H1 (cell line): ENCODE measurements at regions not wholly inside any gene's neighbourhood (a gene's known extent, or its start where the extent isn't known, plus 50 kb on each side); places are given as distances from the start of the nearest gene placed in this dataset.
A peak's percentile ranks its signal among the peaks of the same experiment; 100 is the strongest.

Experiments used
- CTCF ChIA-PET: fragments of 300-600 bp; sonication (Branson Sonifier 250); formaldehyde crosslinking; loops from one replicate; lab custom pipeline; 2021; ENCODE audit not compliant: partially characterized antibody; lab: Charles Lee
- POLR2A ChIA-PET: fragments of 300-600 bp; sonication (Branson Sonifier 250); formaldehyde crosslinking; loops from one replicate; lab custom pipeline; 2021; ENCODE audit warnings: inconsistent platforms; ENCODE audit not compliant: partially characterized antibody; lab: Charles Lee
- DNase-seq, 2 experiments: peaks; one replicate each; pipeline versions ENCODE4 v3.0.0 to v3.0.0-alpha.2; 2010 to 2022; ENCODE audit warnings: low spot score in 2 of 2, low read depth in 1 of 2, mixed read lengths in 1 of 2
- FAIRE-seq: peaks from 2 replicates; lab custom pipeline; 2011; peaks lifted over from hg19 to GRCh38; lab: Jason Lieb, UNC
- H2AFZ ChIP-seq: 2 replicates; pipeline ENCODE4 v1.8.1; 2012; ENCODE audit warnings: low read length, inconsistent platforms
- H2AK5ac ChIP-seq: 2 replicates; pipeline ENCODE4 v1.6.1; 2013; ENCODE audit warnings: low read depth, low read length
- H2BK120ac ChIP-seq: replicated peaks from 2 replicates; pipeline ENCODE3; 2013; ENCODE audit warnings: low read depth, low read length, inconsistent platforms
- H2BK12ac ChIP-seq: 2 replicates; pipeline ENCODE4 v1.6.1; 2013; ENCODE audit warnings: low read depth, low read length
- H2BK15ac ChIP-seq: 2 replicates; pipeline ENCODE4 v1.6.1; 2013; ENCODE audit warnings: low read length
- H2BK20ac ChIP-seq: 2 replicates; pipeline ENCODE4 v1.6.1; 2013; ENCODE audit warnings: low read length
- H2BK5ac ChIP-seq: 2 replicates; pipeline ENCODE4 v1.6.1; 2013; ENCODE audit warnings: low read depth, low read length
- H3K14ac ChIP-seq: 2 replicates; pipeline ENCODE4 v1.6.1; 2013; ENCODE audit warnings: inconsistent platforms; ENCODE audit not compliant: insufficient read length
- H3K18ac ChIP-seq: 2 replicates; pipeline ENCODE4 v1.6.1; 2013; ENCODE audit warnings: low read length; ENCODE audit errors: extremely low read depth
- H3K23ac ChIP-seq: 2 replicates; pipeline ENCODE4 v1.6.1; 2013; ENCODE audit warnings: inconsistent platforms; ENCODE audit not compliant: insufficient read length
- H3K23me2 ChIP-seq: 2 replicates; pipeline ENCODE4 v1.6.1; 2013; ENCODE audit warnings: low read depth, low read length
- H3K27ac ChIP-seq: 2 replicates; pipeline ENCODE4 v1.6.1; 2011; ENCODE audit warnings: low read depth, low read length, inconsistent platforms
- H3K27me3 ChIP-seq, 4 experiments: replicated peaks in 1 of 4; 1 replicate in 1 of 4; 2 replicates in 3 of 4; pipeline versions ENCODE4 v1.6.1 to v1.8.1; 2011 to 2013; ENCODE audit warnings: low read length in 3 of 4, mild to moderate bottlenecking in 3 of 4, inconsistent platforms in 2 of 4, mixed read lengths in 2 of 4, moderate library complexity in 1 of 4; ENCODE audit not compliant: control insufficient read depth in 3 of 4, insufficient read depth in 3 of 4; ENCODE audit errors: extremely low read depth in 1 of 4
- H3K36me3 ChIP-seq, 4 experiments: 2 replicates each; pipeline versions ENCODE4 v1.6.1 to v1.8.1; 2011 to 2013; ENCODE audit warnings: mild to moderate bottlenecking in 4 of 4, low read length in 3 of 4, moderate library complexity in 2 of 4, control low read depth in 1 of 4, inconsistent platforms in 1 of 4; ENCODE audit not compliant: insufficient read depth in 4 of 4, control insufficient read depth in 2 of 4
- H3K4ac ChIP-seq: replicated peaks from 2 replicates; pipeline ENCODE3; 2013; ENCODE audit warnings: low read length, low read depth, mixed read lengths, inconsistent platforms; ENCODE audit not compliant: insufficient read length
- H3K4me1 ChIP-seq, 4 experiments: replicated peaks in 1 of 4; 1 replicate in 1 of 4; 2 replicates in 3 of 4; pipeline versions ENCODE4 v1.6.1 to v1.8.1; 2011 to 2013; ENCODE audit warnings: low read length in 3 of 4, inconsistent platforms in 2 of 4, mixed read lengths in 1 of 4; ENCODE audit not compliant: insufficient read depth in 4 of 4, control insufficient read depth in 3 of 4
- H3K4me2 ChIP-seq, 2 experiments: 2 replicates each; pipeline versions ENCODE4 v1.6.1 to v1.8.1; 2011 to 2013; ENCODE audit warnings: low read depth in 2 of 2, low read length in 2 of 2, control low read depth in 1 of 2, inconsistent platforms in 1 of 2, mild to moderate bottlenecking in 1 of 2; ENCODE audit not compliant: insufficient read depth in 1 of 2
- H3K4me3 ChIP-seq, 4 experiments: fragments of 200-600, 300-600 bp in 1 of 4; sonication (generic), shearing (Covaris generic), sonication (Bioruptor Twin) in 1 of 4; 2 replicates each; pipeline versions ENCODE4 v1.5.1 to v1.8.1; 2011 to 2016; ENCODE audit warnings: low read length in 4 of 4, low read depth in 3 of 4, control low read depth in 2 of 4, inconsistent platforms in 2 of 4, mild to moderate bottlenecking in 2 of 4, mixed read lengths in 1 of 4, moderate library complexity in 1 of 4; ENCODE audit not compliant: insufficient read depth in 2 of 4; ENCODE audit errors: extremely low read depth in 1 of 4
- H3K56ac ChIP-seq: replicated peaks from 2 replicates; pipeline ENCODE3; 2013; ENCODE audit warnings: low read depth, mild to moderate bottlenecking, mixed read lengths, low read length, inconsistent platforms; ENCODE audit not compliant: insufficient read length
- H3K79me1 ChIP-seq: 2 replicates; pipeline ENCODE4 v1.6.1; 2013; ENCODE audit warnings: low read depth, low read length, control low read depth
- H3K79me2 ChIP-seq, 2 experiments: 2 replicates each; pipeline versions ENCODE4 v1.6.1 to v1.8.1; 2012 to 2013; ENCODE audit warnings: low read length in 2 of 2, mild to moderate bottlenecking in 2 of 2, inconsistent platforms in 1 of 2; ENCODE audit not compliant: insufficient read depth in 2 of 2, control insufficient read depth in 1 of 2
- H3K9ac ChIP-seq, 4 experiments: replicated peaks in 1 of 4; 1 replicate in 1 of 4; 2 replicates in 3 of 4; pipeline versions ENCODE4 v1.6.1 to v1.8.1; 2011 to 2013; ENCODE audit warnings: low read depth in 3 of 4, low read length in 3 of 4, control low read depth in 2 of 4, mild to moderate bottlenecking in 2 of 4, moderate library complexity in 2 of 4, inconsistent platforms in 1 of 4; ENCODE audit errors: extremely low read depth in 1 of 4
- H3K9me3 ChIP-seq, 2 experiments: 2 replicates each; pipeline versions ENCODE4 v1.6.1 to v1.8.1; 2012 to 2013; ENCODE audit warnings: mild to moderate bottlenecking in 2 of 2, moderate library complexity in 2 of 2, control low read depth in 1 of 2, inconsistent platforms in 1 of 2, low read depth in 1 of 2, low read length in 1 of 2, mixed read lengths in 1 of 2; ENCODE audit not compliant: insufficient read depth in 2 of 2
- H4K20me1 ChIP-seq, 2 experiments: replicated peaks in 1 of 2; 2 replicates each; pipeline versions ENCODE3 to v1.8.1; 2011 to 2013; ENCODE audit warnings: inconsistent platforms in 2 of 2, low read length in 2 of 2, mild to moderate bottlenecking in 1 of 2; ENCODE audit not compliant: insufficient read depth in 2 of 2, control insufficient read depth in 1 of 2
- H4K5ac ChIP-seq: 2 replicates; pipeline ENCODE4 v1.6.1; 2013; ENCODE audit warnings: low read length, low read depth, mixed read lengths, inconsistent platforms; ENCODE audit not compliant: insufficient read length
- H4K8ac ChIP-seq: 2 replicates; pipeline ENCODE4 v1.8.0; 2013; ENCODE audit warnings: mild to moderate bottlenecking, moderate library complexity, low read length, inconsistent platforms; ENCODE audit not compliant: insufficient read depth; ENCODE audit errors: extremely low read depth
- H4K91ac ChIP-seq: replicated peaks from 2 replicates; pipeline ENCODE3; 2013; ENCODE audit warnings: low read length, mixed read lengths, inconsistent platforms; ENCODE audit not compliant: insufficient read length
- ATF3 ChIP-seq: IDR thresholded peaks from 2 replicates; pipeline ENCODE4 v1.6.1; 2011; ENCODE audit warnings: low read depth, mild to moderate bottlenecking, low read length; ENCODE audit not compliant: insufficient read depth
- BACH1 ChIP-seq: IDR thresholded peaks from 2 replicates; pipeline ENCODE4 v1.6.1; 2012; ENCODE audit warnings: low read length, improper control_type of control experiment
- JUND ChIP-seq: IDR thresholded peaks from 2 replicates; pipeline ENCODE4 v1.6.1; 2011; ENCODE audit warnings: mild to moderate bottlenecking, improper control_type of control experiment, low read length
- KDM1A ChIP-seq: fragments of 200-600, 300-600 bp; sonication (generic); IDR thresholded peaks from 2 replicates; pipeline ENCODE4 v1.7.1; 2016; ENCODE audit warnings: mild to moderate bottlenecking, low read length, borderline replicate concordance
- KDM4A ChIP-seq: IDR thresholded peaks from one replicate; pipeline ENCODE4 v1.7.1; 2012; ENCODE audit warnings: low read depth, mild to moderate bottlenecking, moderate library complexity, low read length, inconsistent platforms; ENCODE audit not compliant: severe bottlenecking
- POLR2AphosphoS5 ChIP-seq: IDR thresholded peaks from 2 replicates; pipeline ENCODE4 v1.6.1; 2011; ENCODE audit warnings: low read depth, low read length
- RFX5 ChIP-seq: IDR thresholded peaks from 2 replicates; pipeline ENCODE4 v1.6.1; 2011; ENCODE audit warnings: low read depth, low read length, improper control_type of control experiment, borderline replicate concordance
- SAP30 ChIP-seq: fragments of 300-600 bp; sonication (generic); IDR thresholded peaks from 2 replicates; pipeline ENCODE4 v1.7.1; 2012; ENCODE audit warnings: low read length, moderate library complexity, mild to moderate bottlenecking, inconsistent platforms; ENCODE audit not compliant: insufficient read depth, insufficient replicate concordance
- YY1 ChIP-seq: IDR thresholded peaks from 2 replicates; pipeline ENCODE4 v1.6.1; 2011; ENCODE audit warnings: low read depth, mild to moderate bottlenecking, low read length
- ZNF274 ChIP-seq: IDR thresholded peaks from 2 replicates; pipeline ENCODE4 v1.7.0; 2012; ENCODE audit warnings: low read length, borderline replicate concordance; ENCODE audit errors: extremely low read depth
- WGBS, 2 experiments: shearing (Covaris generic) in 1 of 2; methylation state at CpG; one replicate each; pipeline versions ENCODE4 v1.1.6 to v1.1.7; 2013 to 2015; ENCODE audit warnings: low lambda C conversion rate in 2 of 2, mixed read lengths in 2 of 2, inconsistent platforms in 1 of 2, low coverage in 1 of 2, missing lambda C conversion rate in 1 of 2; ENCODE audit not compliant: insufficient replicate concordance in 2 of 2, insufficient coverage in 1 of 2, insufficient read length in 1 of 2; ENCODE audit errors: extremely low coverage in 1 of 2, missing lambda C conversion rate in 1 of 2; 5-methylcytosine and 5-hydroxymethylcytosine counted together
- TF ChIP-seq, protein P1 (sequence below): IDR thresholded peaks from 2 replicates; pipeline ENCODE4 v1.6.1; 2012; ENCODE audit warnings: inconsistent platforms
- TF ChIP-seq, protein P2 (sequence below): IDR thresholded peaks from 2 replicates; pipeline ENCODE4 v1.6.1; 2012; ENCODE audit warnings: low read length, inconsistent platforms

DNA sequence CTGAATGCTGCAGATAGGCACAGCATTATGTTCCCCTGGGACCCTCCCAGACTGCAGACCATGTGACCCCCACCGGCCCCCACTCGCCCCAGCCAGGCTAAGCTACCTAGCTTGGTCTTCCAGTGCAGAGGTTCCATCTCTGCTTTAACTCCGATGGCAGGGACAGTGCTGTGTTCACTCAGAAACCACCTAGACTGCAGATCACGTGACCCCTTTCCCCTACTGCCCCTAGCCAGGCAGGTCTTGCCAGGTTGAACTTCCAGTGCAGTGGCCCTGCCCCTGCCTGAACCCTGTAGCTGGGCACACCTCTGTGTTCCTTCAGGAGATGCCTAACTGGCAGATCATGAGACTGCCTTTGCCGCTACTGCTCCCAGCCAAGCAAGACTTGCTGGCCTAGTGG lies 1116.2 kb downstream of the FLRT2 start:
- Histone ChIP-seq H2BK120ac (no peak overlapping the region), H3K4me1 (no peaks in the 10 kb centered on the region), H2AFZ (peak overlapping the region; percentile 5; the same call in 1 of the 2 replicates), H3K9me3 (peaks cover 7 to 10% of the 10 kb centered on the region in 2 experiments; a peak in 3 of 4 replicates), H3K79me2 (no peaks in the 10 kb centered on the region), H3K4ac (no peak overlapping the region), H4K8ac (no peak overlapping the region), H2BK5ac (no peak overlapping the region), H3K36me3 (no peaks in the 10 kb centered on the region), H4K5ac (no peak overlapping the region), H2BK12ac (no peak overlapping the region), H3K79me1 (no peaks in the 10 kb centered on the region), H4K20me1 (no peaks in the 10 kb centered on the region), H3K18ac (no peak overlapping the region), H3K4me2 (no peak overlapping the region), H3K27me3 (no peaks in the 10 kb centered on the region), H2BK15ac (no peak overlapping the region), H3K23ac (no peak overlapping the region), H3K27ac (no peak overlapping the region), H2AK5ac (no peak overlapping the region), H2BK20ac (no peak overlapping the region), H3K23me2 (no peaks in the 10 kb centered on the region), H3K56ac (no peak overlapping the region), H3K4me3 (no peak overlapping the region), H3K14ac (no peak overlapping the region), H3K9ac (no peak overlapping the region), H4K91ac (no peak overlapping the region)
- no peak for FAIRE-seq
- ChIA-PET CTCF (interaction anchor here (0.6 to 4.4 kb wide), 7 partner anchors 8 to 1012 kb away, joined by 3 to 31 read pairs (median 3); no protein-coding TSS in a partner anchor), POLR2A (no interaction called here)
- no peak for DNase-seq
- 93% methylated on average over 5 of the region's 5 CpGs; no CpG with 5 or more reads in 1 of the 2 experiments for WGBS, 2 experiments
- TF ChIP-seq JUND (no peak), YY1 (no peak), SAP30 (no peak), ATF3 (no peak), KDM4A (no peak), BACH1 (no peak), ZNF274 (no peak), POLR2AphosphoS5 (no peak), KDM1A (no peak), RFX5 (no peak)
- TF ChIP-seq, protein P1, sequence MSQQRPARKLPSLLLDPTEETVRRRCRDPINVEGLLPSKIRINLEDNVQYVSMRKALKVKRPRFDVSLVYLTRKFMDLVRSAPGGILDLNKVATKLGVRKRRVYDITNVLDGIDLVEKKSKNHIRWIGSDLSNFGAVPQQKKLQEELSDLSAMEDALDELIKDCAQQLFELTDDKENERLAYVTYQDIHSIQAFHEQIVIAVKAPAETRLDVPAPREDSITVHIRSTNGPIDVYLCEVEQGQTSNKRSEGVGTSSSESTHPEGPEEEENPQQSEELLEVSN: no peak
- TF ChIP-seq, protein P2, sequence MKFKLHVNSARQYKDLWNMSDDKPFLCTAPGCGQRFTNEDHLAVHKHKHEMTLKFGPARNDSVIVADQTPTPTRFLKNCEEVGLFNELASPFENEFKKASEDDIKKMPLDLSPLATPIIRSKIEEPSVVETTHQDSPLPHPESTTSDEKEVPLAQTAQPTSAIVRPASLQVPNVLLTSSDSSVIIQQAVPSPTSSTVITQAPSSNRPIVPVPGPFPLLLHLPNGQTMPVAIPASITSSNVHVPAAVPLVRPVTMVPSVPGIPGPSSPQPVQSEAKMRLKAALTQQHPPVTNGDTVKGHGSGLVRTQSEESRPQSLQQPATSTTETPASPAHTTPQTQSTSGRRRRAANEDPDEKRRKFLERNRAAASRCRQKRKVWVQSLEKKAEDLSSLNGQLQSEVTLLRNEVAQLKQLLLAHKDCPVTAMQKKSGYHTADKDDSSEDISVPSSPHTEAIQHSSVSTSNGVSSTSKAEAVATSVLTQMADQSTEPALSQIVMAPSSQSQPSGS: no peak
